ENCODE measurements at regions not wholly inside any gene's neighbourhood (a gene's known extent, or its start where the extent isn't known, plus 50 kb on each side); places are given as distances from the start of the nearest gene placed in this dataset.

DNA sequence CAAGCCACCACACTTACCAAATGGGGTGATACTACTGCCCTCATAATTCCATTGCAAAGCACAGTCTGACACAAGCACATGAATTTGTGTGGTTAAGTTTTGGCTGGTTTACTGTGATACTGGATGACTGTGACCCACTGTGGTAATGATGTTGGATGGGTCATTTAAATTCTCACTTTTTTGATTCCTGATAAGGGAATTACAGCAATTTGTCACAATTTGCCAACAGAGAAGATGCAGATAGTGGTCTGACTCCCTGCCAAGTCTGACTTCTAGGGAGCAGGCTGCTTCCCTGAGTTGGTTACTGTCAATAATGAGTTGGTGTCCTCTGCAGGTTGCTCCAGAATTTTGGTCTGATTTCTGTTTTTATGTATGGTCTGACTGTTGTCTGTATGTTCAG is 731.9 kb downstream of the MTRR start:
- H3K36me3 ChIP-seq: no peaks in the 10 kb centered on the region
- H3K27ac ChIP-seq: no peak overlapping the region
- no peaks in the 10 kb centered on the region for H3K4me1 ChIP-seq
- no peak overlapping the region for H3K4me3 ChIP-seq
- no peaks in the 10 kb centered on the region for H3K9me3 ChIP-seq
- DNase-seq (ENCODE audit: low spot score): no peak
- H3K27me3 ChIP-seq: no peaks in the 10 kb centered on the region
- TF ChIP-seq, protein P1, sequence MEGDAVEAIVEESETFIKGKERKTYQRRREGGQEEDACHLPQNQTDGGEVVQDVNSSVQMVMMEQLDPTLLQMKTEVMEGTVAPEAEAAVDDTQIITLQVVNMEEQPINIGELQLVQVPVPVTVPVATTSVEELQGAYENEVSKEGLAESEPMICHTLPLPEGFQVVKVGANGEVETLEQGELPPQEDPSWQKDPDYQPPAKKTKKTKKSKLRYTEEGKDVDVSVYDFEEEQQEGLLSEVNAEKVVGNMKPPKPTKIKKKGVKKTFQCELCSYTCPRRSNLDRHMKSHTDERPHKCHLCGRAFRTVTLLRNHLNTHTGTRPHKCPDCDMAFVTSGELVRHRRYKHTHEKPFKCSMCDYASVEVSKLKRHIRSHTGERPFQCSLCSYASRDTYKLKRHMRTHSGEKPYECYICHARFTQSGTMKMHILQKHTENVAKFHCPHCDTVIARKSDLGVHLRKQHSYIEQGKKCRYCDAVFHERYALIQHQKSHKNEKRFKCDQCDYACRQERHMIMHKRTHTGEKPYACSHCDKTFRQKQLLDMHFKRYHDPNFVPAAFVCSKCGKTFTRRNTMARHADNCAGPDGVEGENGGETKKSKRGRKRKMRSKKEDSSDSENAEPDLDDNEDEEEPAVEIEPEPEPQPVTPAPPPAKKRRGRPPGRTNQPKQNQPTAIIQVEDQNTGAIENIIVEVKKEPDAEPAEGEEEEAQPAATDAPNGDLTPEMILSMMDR (IDR thresholded peaks at IDR 0.05): no peak

DNA sequence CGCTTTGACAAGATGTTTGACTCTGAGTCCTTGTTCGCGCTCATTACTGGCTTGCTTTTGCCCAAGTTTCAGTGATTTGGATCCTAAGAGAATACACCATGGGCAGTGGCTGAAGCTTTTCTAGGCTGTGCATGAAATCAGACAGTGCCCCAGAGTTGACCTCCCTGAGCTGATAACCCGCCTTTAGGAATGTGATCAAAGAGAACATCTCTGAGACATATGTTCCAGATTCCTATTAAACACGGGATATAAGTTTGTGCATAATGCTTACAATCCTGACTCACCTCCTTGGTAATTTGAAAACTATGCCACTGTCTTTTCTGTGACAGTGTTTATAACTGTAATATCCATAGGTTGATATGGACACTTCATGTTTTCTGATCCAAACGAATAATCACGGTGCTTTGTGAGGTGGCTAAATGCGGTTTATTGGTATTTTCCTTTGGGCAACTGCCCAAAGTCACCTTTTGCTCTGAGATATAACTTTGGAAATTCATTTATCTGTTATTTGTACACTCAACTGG is 732.9 kb downstream of the MTRR start:
- TF ChIP-seq, protein P1 (IDR thresholded peaks at IDR 0.05): no peak
- H3K36me3 ChIP-seq: no peaks in the 10 kb centered on the region
- H3K9me3 ChIP-seq: no peaks in the 10 kb centered on the region
- no peak overlapping the region for H3K4me3 ChIP-seq
- H3K27ac ChIP-seq: no peak overlapping the region
- DNase-seq (ENCODE audit: low spot score): no peak
- no peaks in the 10 kb centered on the region for H3K4me1 ChIP-seq
- H3K27me3 ChIP-seq: no peaks in the 10 kb centered on the region

DNA sequence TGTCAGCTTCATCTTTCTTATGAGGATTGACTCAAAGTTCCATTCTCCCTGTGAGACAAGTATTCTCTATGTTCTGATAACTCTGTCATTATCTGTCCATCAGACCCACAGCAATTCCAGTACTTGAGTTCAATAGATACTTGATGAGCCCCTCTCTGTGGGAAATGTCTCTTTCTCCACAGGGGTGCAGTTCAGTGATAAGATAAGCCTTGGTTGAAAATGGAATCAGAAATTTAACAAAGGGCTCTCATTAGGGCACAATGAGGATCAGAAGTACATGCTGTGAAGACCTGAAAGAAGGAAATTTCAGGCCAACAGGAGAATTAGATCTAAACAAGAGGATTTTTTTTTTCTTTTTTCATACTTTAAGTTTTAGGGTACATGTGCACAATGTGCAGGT is 737.3 kb downstream of the MTRR start:
- Histone ChIP-seq H3K27me3 (no peaks in the 10 kb centered on the region), H3K27ac (no peak overlapping the region), H3K36me3 (no peaks in the 10 kb centered on the region), H3K9me3 (no peaks in the 10 kb centered on the region), H3K4me3 (no peak overlapping the region), H3K4me1 (no peaks in the 10 kb centered on the region)
- no peak for DNase-seq (ENCODE audit: low spot score)
- TF ChIP-seq, protein P1 (IDR thresholded peaks at IDR 0.05): no peak

- no peak for DNase-seq (ENCODE audit: low spot score)
- Histone ChIP-seq H3K36me3 (no peaks in the 10 kb centered on the region), H3K9me3 (no peaks in the 10 kb centered on the region), H3K4me1 (no peaks in the 10 kb centered on the region), H3K4me3 (no peak overlapping the region), H3K27ac (no peak overlapping the region), H3K27me3 (no peaks in the 10 kb centered on the region)
- TF ChIP-seq, protein P1 (IDR thresholded peaks at IDR 0.05): no peak
Observed at GRCh38 chr5:8611067-8611466, 742.1 kb downstream of the MTRR start.

- H3K9me3 ChIP-seq: no peaks in the 10 kb centered on the region
Observed at GRCh38 chr5:8613078-8613685, 744.2 kb downstream of the MTRR start.

More at GRCh38 chr5:8613078-8613685, 744.2 kb downstream of the MTRR start:
- H3K4me1 ChIP-seq: no peaks in the 10 kb centered on the region
- no peak overlapping the region for H3K4me3 ChIP-seq
- no peak for DNase-seq (ENCODE audit: low spot score)
- TF ChIP-seq, protein P1 (IDR thresholded peaks at IDR 0.05): no peak
- H3K27ac ChIP-seq: no peak overlapping the region
- H3K36me3 ChIP-seq: no peaks in the 10 kb centered on the region
- no peaks in the 10 kb centered on the region for H3K27me3 ChIP-seq
